ENCODE measurements at regions not wholly inside any gene's neighbourhood (a gene's known extent, or its start where the extent isn't known, plus 50 kb on each side); places are given as distances from the start of the nearest gene placed in this dataset.
A peak's percentile ranks its signal among the peaks of the same experiment; 100 is the strongest.

GRCh38 chr16:54526916-54527315 is 240.3 kb upstream of the IRX3 start:
- no peak for DNase-seq (ENCODE audit: low read depth in 4 of 4, low spot score in 3 of 4)

GRCh38 chr16:54526087-54526486 is 239.5 kb upstream of the IRX3 start:
- no peak for DNase-seq (ENCODE audit: low read depth in 4 of 4, low spot score in 3 of 4)

GRCh38 chr16:54525104-54525503 is 238.5 kb upstream of the IRX3 start:
- no peak for DNase-seq (ENCODE audit: low read depth in 4 of 4, low spot score in 3 of 4)

- DNase-seq (ENCODE audit: low read depth in 4 of 4, low spot score in 3 of 4): peak in 1 of 4 donors; percentile 30
Observed at GRCh38 chr16:54522584-54522983, 236.0 kb upstream of the IRX3 start.

GRCh38 chr16:54521327-54521726 is 234.7 kb upstream of the IRX3 start:
- DNase-seq (ENCODE audit: low read depth in 4 of 4, low spot score in 3 of 4): no peak

- DNase-seq (ENCODE audit: low read depth in 4 of 4, low spot score in 3 of 4): no peak
Observed at GRCh38 chr16:54519161-54519695, 232.6 kb upstream of the IRX3 start.

GRCh38 chr16:54517181-54517580 is 230.6 kb upstream of the IRX3 start:
- no peak for DNase-seq (ENCODE audit: low read depth in 4 of 4, low spot score in 3 of 4)

- no peak for DNase-seq (ENCODE audit: low read depth in 4 of 4, low spot score in 3 of 4)
Observed at GRCh38 chr16:54512467-54512995, 225.9 kb upstream of the IRX3 start.

GRCh38 chr16:54511222-54511731 is 224.7 kb upstream of the IRX3 start:
- no peak for DNase-seq (ENCODE audit: low read depth in 4 of 4, low spot score in 3 of 4)

GRCh38 chr16:54510685-54511221 is 224.2 kb upstream of the IRX3 start:
- DNase-seq (ENCODE audit: low read depth in 4 of 4, low spot score in 3 of 4): no peak

- no peak for DNase-seq (ENCODE audit: low read depth in 4 of 4, low spot score in 3 of 4)
Observed at GRCh38 chr16:54509456-54509855, 222.9 kb upstream of the IRX3 start.

GRCh38 chr16:54508351-54508750 is 221.8 kb upstream of the IRX3 start:
- no peak for DNase-seq (ENCODE audit: low read depth in 4 of 4, low spot score in 3 of 4)

GRCh38 chr16:54506741-54507500 is 220.3 kb upstream of the IRX3 start:
- DNase-seq (ENCODE audit: low read depth in 4 of 4, low spot score in 3 of 4): no peak

GRCh38 chr16:54506214-54506580 is 219.6 kb upstream of the IRX3 start:
- no peak for DNase-seq (ENCODE audit: low read depth in 4 of 4, low spot score in 3 of 4)

GRCh38 chr16:54505549-54506213 is 219.1 kb upstream of the IRX3 start:
- no peak for DNase-seq (ENCODE audit: low read depth in 4 of 4, low spot score in 3 of 4)

- no peak for DNase-seq (ENCODE audit: low read depth in 4 of 4, low spot score in 3 of 4)
Observed at GRCh38 chr16:54504372-54504771, 217.8 kb upstream of the IRX3 start.

- no peak for DNase-seq (ENCODE audit: low read depth in 4 of 4, low spot score in 3 of 4)
Observed at GRCh38 chr16:54503856-54504219, 217.3 kb upstream of the IRX3 start.

GRCh38 chr16:54503011-54503855 is 216.6 kb upstream of the IRX3 start:
- DNase-seq (ENCODE audit: low read depth in 4 of 4, low spot score in 3 of 4): no peak

- DNase-seq (ENCODE audit: low read depth in 4 of 4, low spot score in 3 of 4): no peak
Observed at GRCh38 chr16:54501797-54502196, 215.2 kb upstream of the IRX3 start.

GRCh38 chr16:54493594-54493993 is 207.0 kb upstream of the IRX3 start:
- no peak for DNase-seq (ENCODE audit: low read depth in 4 of 4, low spot score in 3 of 4)

- no peak for DNase-seq (ENCODE audit: low read depth in 4 of 4, low spot score in 3 of 4)
Observed at GRCh38 chr16:54493061-54493460, 206.5 kb upstream of the IRX3 start.
